Activated CD4-positive, CD25-positive, alpha-beta regulatory T cell treated with anti-CD3 and anti-CD28 coated beads, Interleukin-2, amount 50 U/mL, for 24 hours (primary cell): ENCODE measurements at regions not wholly inside any gene's neighbourhood (a gene's known extent, or its start where the extent isn't known, plus 50 kb on each side); places are given as distances from the start of the nearest gene placed in this dataset.
"Not testable (repeated sequence)": the region's sequence is repeated elsewhere in the genome, so short reads cannot be mapped to it uniquely, and the experiment has no call there.

Experiments
- ATAC-seq, 2 donors: fragments of 150-1000 bp; cut with Tn5 transposase; one replicate each; pipeline ENCODE4 v1.10.0; 2021; ENCODE audit warnings: mild to moderate bottlenecking in 1 of 2, moderate library complexity in 1 of 2

GRCh38 chr14:22184830-22185168, 404.2 kb downstream of the DAD1 start:
- no peak for ATAC-seq

GRCh38 chr14:22184157-22184829, 404.7 kb downstream of the DAD1 start:
- ATAC-seq: no peak

GRCh38 chr14:22180045-22180444, 409.0 kb downstream of the DAD1 start:
- ATAC-seq: no peak

GRCh38 chr14:22179190-22179589, 409.8 kb downstream of the DAD1 start:
- no peak for ATAC-seq

GRCh38 chr14:22178333-22178839, 410.6 kb downstream of the DAD1 start:
- no peak for ATAC-seq

- no peak for ATAC-seq
Measured at GRCh38 chr14:22177870-22178269, 411.2 kb downstream of the DAD1 start.

GRCh38 chr14:22176957-22177356, 412.1 kb downstream of the DAD1 start:
- ATAC-seq: peak; percentile 25 to 45

- ATAC-seq: not testable (repeated sequence)
Measured at GRCh38 chr14:22175278-22175558, 413.8 kb downstream of the DAD1 start.

GRCh38 chr14:22174412-22175277, 414.4 kb downstream of the DAD1 start:
- ATAC-seq: no peak

GRCh38 chr14:22168092-22168955, 420.7 kb downstream of the DAD1 start:
- no peak for ATAC-seq

GRCh38 chr14:22164616-22165015, 424.4 kb downstream of the DAD1 start:
- no peak for ATAC-seq

- ATAC-seq: no peak
Measured at GRCh38 chr14:22163051-22163450, 426.0 kb downstream of the DAD1 start.

GRCh38 chr14:22159957-22160356, 429.1 kb downstream of the DAD1 start:
- no peak for ATAC-seq

GRCh38 chr14:22159099-22159498, 429.9 kb downstream of the DAD1 start:
- ATAC-seq: no peak

GRCh38 chr14:22158560-22158959, 430.5 kb downstream of the DAD1 start:
- no peak for ATAC-seq

- no peak for ATAC-seq
Measured at GRCh38 chr14:22155571-22155970, 433.5 kb downstream of the DAD1 start.

GRCh38 chr14:22152903-22153302, 436.1 kb downstream of the DAD1 start:
- ATAC-seq: no peak

GRCh38 chr14:22152161-22152870, 436.7 kb downstream of the DAD1 start:
- ATAC-seq: no peak

- ATAC-seq: no peak
Measured at GRCh38 chr14:22151121-22151520, 437.9 kb downstream of the DAD1 start.

GRCh38 chr14:22149058-22149457, 440.0 kb downstream of the DAD1 start:
- no peak for ATAC-seq

GRCh38 chr14:22147716-22148115, 441.3 kb downstream of the DAD1 start:
- no peak for ATAC-seq

- ATAC-seq: peak; percentile 21 to 65
Measured at GRCh38 chr14:22143363-22143762, 445.7 kb downstream of the DAD1 start.

GRCh38 chr14:22140633-22141032, 448.4 kb downstream of the DAD1 start:
- no peak for ATAC-seq
